Keratinocyte (primary cell): ENCODE measurements at regions not wholly inside any gene's neighbourhood (a gene's known extent, or its start where the extent isn't known, plus 50 kb on each side); places are given as distances from the start of the nearest gene placed in this dataset.

Source experiments
- DNase-seq: peaks from one replicate; pipeline ENCODE4 v3.0.0-alpha.2; 2011; ENCODE audit warnings: low read depth, missing footprints, low spot score
- FAIRE-seq: peaks from 2 replicates; lab custom pipeline; 2011; peaks lifted over from hg19 to GRCh38; lab: Jason Lieb, UNC
- H2AFZ ChIP-seq: 2 replicates; pipeline ENCODE4 v1.6.0; 2012; ENCODE audit warnings: low read length, control low read depth, inconsistent platforms; ENCODE audit not compliant: control insufficient read depth
- H3K27ac ChIP-seq: 2 replicates; pipeline ENCODE4 v1.5.1; 2011; ENCODE audit warnings: low read length; ENCODE audit not compliant: control insufficient read depth, insufficient read depth
- H3K27me3 ChIP-seq: 3 replicates; pipeline ENCODE4 v1.6.0; 2011; ENCODE audit warnings: low read length; ENCODE audit not compliant: control insufficient read depth, insufficient read depth; ENCODE audit errors: extremely low read depth
- H3K36me3 ChIP-seq, 2 experiments: 2 replicates in 1 of 2; 3 replicates in 1 of 2; pipeline ENCODE4 v1.5.1; 2011; ENCODE audit warnings: low read length in 2 of 2, mild to moderate bottlenecking in 1 of 2; ENCODE audit not compliant: control insufficient read depth in 2 of 2, insufficient read depth in 2 of 2; ENCODE audit errors: extremely low read depth in 1 of 2
- H3K4me1 ChIP-seq: 3 replicates; pipeline ENCODE4 v1.5.1; 2011; ENCODE audit warnings: low read length; ENCODE audit not compliant: control insufficient read depth, insufficient read depth; ENCODE audit errors: extremely low read depth
- H3K4me2 ChIP-seq: 3 replicates; pipeline ENCODE4 v1.6.0; 2011; ENCODE audit warnings: low read depth, low read length; ENCODE audit not compliant: control insufficient read depth, insufficient read depth; ENCODE audit errors: extremely low read depth
- H3K4me3 ChIP-seq, 3 experiments: fragments of 200-600 bp in 1 of 3; sonication (generic) in 1 of 3; 2 replicates in 2 of 3; 3 replicates in 1 of 3; pipeline ENCODE4 v1.5.1; 2011 to 2016; ENCODE audit warnings: low read length in 3 of 3, mild to moderate bottlenecking in 3 of 3, control low read depth in 2 of 3, inconsistent platforms in 1 of 3, low read depth in 1 of 3, mixed read lengths in 1 of 3, mixed run types in 1 of 3, moderate library complexity in 1 of 3; ENCODE audit not compliant: control insufficient read depth in 2 of 3, insufficient read depth in 2 of 3; ENCODE audit errors: extremely low read depth in 1 of 3
- H3K79me2 ChIP-seq: 2 replicates; pipeline ENCODE4 v1.6.0; 2012; ENCODE audit warnings: low read length; ENCODE audit not compliant: control insufficient read depth, insufficient read depth
- H3K9ac ChIP-seq: 3 replicates; pipeline ENCODE4 v1.6.0; 2011; ENCODE audit warnings: low read length; ENCODE audit not compliant: control insufficient read depth, insufficient read depth; ENCODE audit errors: extremely low read depth
- H3K9me1 ChIP-seq: 3 replicates; pipeline ENCODE4 v1.6.0; 2011; ENCODE audit warnings: low read length; ENCODE audit not compliant: control insufficient read depth, insufficient read depth; ENCODE audit errors: extremely low read depth
- H3K9me3 ChIP-seq: 2 replicates; pipeline ENCODE4 v1.5.1; 2012; ENCODE audit warnings: low read depth, low read length; ENCODE audit not compliant: control insufficient read depth
- H4K20me1 ChIP-seq: 3 replicates; pipeline ENCODE4 v1.6.0; 2011; ENCODE audit warnings: low read length; ENCODE audit not compliant: control insufficient read depth, insufficient read depth; ENCODE audit errors: extremely low read depth
- EZH2 ChIP-seq: IDR thresholded peaks from one replicate; pipeline ENCODE4 v1.6.1; 2012; ENCODE audit warnings: inconsistent platforms, mild to moderate bottlenecking, low read length, moderate library complexity
- dilution Hi-C: fragments of 300-500 bp; cut with MboI; formaldehyde crosslinking; loops from one replicate; pipeline ENCODE4 v1.7.0; 2020; ENCODE audit warnings: low sequenced_read_pairs; ENCODE audit not compliant: extremely low pct_ligation_motif_present
- TF ChIP-seq, protein P1 (sequence below), 3 experiments: IDR thresholded peaks in 1 of 3; conservative IDR thresholded peaks in 1 of 3; optimal IDR thresholded peaks in 1 of 3; 2 replicates in 2 of 3; 3 replicates in 1 of 3; pipeline versions ENCODE3 to v1.5.1; 2011; ENCODE audit warnings: low read length in 3 of 3, mild to moderate bottlenecking in 3 of 3, moderate library complexity in 2 of 3, control low read depth in 1 of 3, inconsistent platforms in 1 of 3; ENCODE audit not compliant: insufficient read depth in 2 of 3; ENCODE audit errors: extremely low read depth in 1 of 3

- Histone ChIP-seq H3K4me2 (no peak overlapping the region), H3K4me3 (no peak overlapping the region), H3K27ac (no peak overlapping the region), H3K36me3 (no peaks in the 10 kb centered on the region), H3K9me1 (no peaks in the 10 kb centered on the region), H2AFZ (no peak overlapping the region), H3K4me1 (peaks cover 9% of the 10 kb centered on the region), H3K9ac (no peak overlapping the region), H3K27me3 (no peaks in the 10 kb centered on the region), H3K9me3 (no peaks in the 10 kb centered on the region), H4K20me1 (no peaks in the 10 kb centered on the region), H3K79me2 (no peaks in the 10 kb centered on the region)
- TF ChIP-seq, protein P1, sequence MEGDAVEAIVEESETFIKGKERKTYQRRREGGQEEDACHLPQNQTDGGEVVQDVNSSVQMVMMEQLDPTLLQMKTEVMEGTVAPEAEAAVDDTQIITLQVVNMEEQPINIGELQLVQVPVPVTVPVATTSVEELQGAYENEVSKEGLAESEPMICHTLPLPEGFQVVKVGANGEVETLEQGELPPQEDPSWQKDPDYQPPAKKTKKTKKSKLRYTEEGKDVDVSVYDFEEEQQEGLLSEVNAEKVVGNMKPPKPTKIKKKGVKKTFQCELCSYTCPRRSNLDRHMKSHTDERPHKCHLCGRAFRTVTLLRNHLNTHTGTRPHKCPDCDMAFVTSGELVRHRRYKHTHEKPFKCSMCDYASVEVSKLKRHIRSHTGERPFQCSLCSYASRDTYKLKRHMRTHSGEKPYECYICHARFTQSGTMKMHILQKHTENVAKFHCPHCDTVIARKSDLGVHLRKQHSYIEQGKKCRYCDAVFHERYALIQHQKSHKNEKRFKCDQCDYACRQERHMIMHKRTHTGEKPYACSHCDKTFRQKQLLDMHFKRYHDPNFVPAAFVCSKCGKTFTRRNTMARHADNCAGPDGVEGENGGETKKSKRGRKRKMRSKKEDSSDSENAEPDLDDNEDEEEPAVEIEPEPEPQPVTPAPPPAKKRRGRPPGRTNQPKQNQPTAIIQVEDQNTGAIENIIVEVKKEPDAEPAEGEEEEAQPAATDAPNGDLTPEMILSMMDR (optimal IDR thresholded peaks at IDR 0.05 in 1 of 3, IDR thresholded peaks at IDR 0.05 in 1 of 3, conservative IDR thresholded peaks at IDR 0.05 in 1 of 3; ENCODE audit: extremely low read depth in 1 of 3, insufficient read depth in 2 of 3, low read length in 3 of 3): no peak
- TF ChIP-seq EZH2: no peak
- DNase-seq (no peak), FAIRE-seq (no peak)
- dilution Hi-C loops: no loop called here
These were observed 305.7 kb upstream of the XYLT1 start for GRCh38 chr16:17776465-17776864.

- Histone ChIP-seq H3K4me3 (no peak overlapping the region), H3K27me3 (no peaks in the 10 kb centered on the region), H4K20me1 (no peaks in the 10 kb centered on the region), H3K27ac (no peak overlapping the region), H3K79me2 (no peaks in the 10 kb centered on the region), H2AFZ (no peak overlapping the region), H3K9me3 (no peaks in the 10 kb centered on the region), H3K9me1 (no peaks in the 10 kb centered on the region), H3K36me3 (no peaks in the 10 kb centered on the region), H3K4me1 (peaks cover 9% of the 10 kb centered on the region), H3K4me2 (no peak overlapping the region), H3K9ac (no peak overlapping the region)
- TF ChIP-seq EZH2: no peak
- dilution Hi-C loops: no loop called here
- DNase-seq (no peak), FAIRE-seq (no peak)
These were observed 304.3 kb upstream of the XYLT1 start for GRCh38 chr16:17775061-17775460.

DNA sequence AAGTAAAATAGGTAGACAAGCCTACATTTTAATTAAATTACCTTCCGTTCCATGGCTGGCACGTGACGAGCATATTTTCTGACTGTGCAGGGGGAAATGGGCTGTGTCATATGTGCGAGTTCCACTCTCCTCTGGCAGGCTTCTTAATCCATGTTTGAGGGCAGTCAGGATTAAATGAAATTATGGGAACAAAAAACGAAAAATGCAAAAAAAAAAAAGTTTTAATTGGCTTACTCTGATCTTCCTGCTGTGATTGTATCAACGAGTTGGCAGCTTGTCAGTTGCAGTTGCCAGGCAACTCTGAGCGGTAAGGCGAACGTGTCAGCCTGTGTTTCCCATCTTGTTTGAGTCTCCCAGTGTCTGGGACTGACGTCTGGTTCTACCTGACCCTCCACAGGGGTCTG is 302.9 kb upstream of the XYLT1 start:
- Histone ChIP-seq H2AFZ (no peak overlapping the region), H3K4me2 (no peak overlapping the region), H3K4me3 (no peak overlapping the region), H3K9me1 (no peaks in the 10 kb centered on the region), H3K27ac (no peak overlapping the region), H3K9me3 (no peaks in the 10 kb centered on the region), H4K20me1 (no peaks in the 10 kb centered on the region), H3K4me1 (peaks cover 13% of the 10 kb centered on the region), H3K79me2 (no peaks in the 10 kb centered on the region), H3K9ac (no peak overlapping the region), H3K27me3 (no peaks in the 10 kb centered on the region), H3K36me3 (no peaks in the 10 kb centered on the region)
- DNase-seq (no peak), FAIRE-seq (no peak)
- TF ChIP-seq, protein P1 (optimal IDR thresholded peaks at IDR 0.05 in 1 of 3, IDR thresholded peaks at IDR 0.05 in 1 of 3, conservative IDR thresholded peaks at IDR 0.05 in 1 of 3; ENCODE audit: extremely low read depth in 1 of 3, insufficient read depth in 2 of 3, low read length in 3 of 3): no peak
- TF ChIP-seq EZH2: no peak
- dilution Hi-C loops: no loop called here
